Endothelial cell of umbilical vein (primary cell): ENCODE measurements at regions not wholly inside any gene's neighbourhood (a gene's known extent, or its start where the extent isn't known, plus 50 kb on each side); places are given as distances from the start of the nearest gene placed in this dataset.

ENCODE experiments used
- BruUV-seq: library from RNA; stranded (reverse); fragments of 400-500 nt; replicated peaks from 2 replicates; lab custom pipeline; 2021; lab: Mats Ljungman, UMichigan
- CTCF ChIA-PET: fragments of 300-600, 350-600 bp; sonication (Branson Sonifier 250); formaldehyde crosslinking; loops from one replicate; lab custom pipeline; 2021; ENCODE audit warnings: antibody characterized with exemption, inconsistent platforms; lab: Charles Lee
- POLR2A ChIA-PET: fragments of 300-600, 350-600 bp; sonication (Branson Sonifier 250); formaldehyde crosslinking; loops from one replicate; lab custom pipeline; 2021; ENCODE audit warnings: antibody characterized with exemption, inconsistent platforms; lab: Charles Lee
- DNase-seq: peaks from one replicate; pipeline ENCODE4 v3.0.0-alpha.2; 2011; ENCODE audit warnings: low read depth, low spot score
- FAIRE-seq: peaks from 2 replicates; lab custom pipeline; 2011; peaks lifted over from hg19 to GRCh38; lab: Jason Lieb, UNC
- H2AFZ ChIP-seq: 2 replicates; pipeline ENCODE4 v1.6.0; 2012; ENCODE audit warnings: low read depth, low read length, control low read depth, inconsistent platforms
- H3K27ac ChIP-seq: 2 replicates; pipeline ENCODE4 v1.5.1; 2011; ENCODE audit warnings: low read depth, mild to moderate bottlenecking, control low read depth, low read length, moderate library complexity; ENCODE audit not compliant: insufficient read depth
- H3K27me3 ChIP-seq, 2 experiments: 2 replicates each; pipeline versions ENCODE4 v1.6.0 to v1.6.1; 2011; ENCODE audit warnings: low read length in 2 of 2, mixed read lengths in 1 of 2; ENCODE audit not compliant: control insufficient read depth in 2 of 2, insufficient read depth in 2 of 2
- H3K36me3 ChIP-seq, 2 experiments: 2 replicates in 1 of 2; 3 replicates in 1 of 2; pipeline ENCODE4 v1.5.1; 2011; ENCODE audit warnings: low read length in 2 of 2, mild to moderate bottlenecking in 1 of 2, moderate library complexity in 1 of 2; ENCODE audit not compliant: control insufficient read depth in 2 of 2, insufficient read depth in 2 of 2; ENCODE audit errors: extremely low read depth in 1 of 2
- H3K4me1 ChIP-seq: 3 replicates; pipeline ENCODE4 v1.5.1; 2011; ENCODE audit warnings: mild to moderate bottlenecking, low read length; ENCODE audit not compliant: control insufficient read depth, insufficient read depth; ENCODE audit errors: extremely low read depth
- H3K4me2 ChIP-seq: 2 replicates; pipeline ENCODE4 v1.6.1; 2011; ENCODE audit warnings: low read length, control low read depth, mixed read lengths; ENCODE audit not compliant: insufficient read depth
- H3K4me3 ChIP-seq, 3 experiments: fragments of 200-600 bp in 1 of 3; sonication (generic), shearing (Covaris generic) in 1 of 3; replicated peaks in 1 of 3; 2 replicates each; pipeline ENCODE4 v1.5.1; 2011 to 2016; ENCODE audit warnings: control low read depth in 3 of 3, low read length in 3 of 3, mild to moderate bottlenecking in 2 of 3, inconsistent platforms in 1 of 3, low read depth in 1 of 3, moderate library complexity in 1 of 3; ENCODE audit not compliant: insufficient read depth in 1 of 3
- H3K79me2 ChIP-seq: 2 replicates; pipeline ENCODE4 v1.6.0; 2012; ENCODE audit warnings: low read length, inconsistent platforms; ENCODE audit not compliant: control insufficient read depth, insufficient read depth
- H3K9ac ChIP-seq: replicated peaks from 2 replicates; pipeline ENCODE3; 2011; ENCODE audit warnings: low read length, control low read depth; ENCODE audit not compliant: insufficient read depth; ENCODE audit errors: extremely low read depth
- H3K9me1 ChIP-seq: replicated peaks from 3 replicates; pipeline ENCODE4 v1.6.0; 2011; ENCODE audit warnings: mild to moderate bottlenecking, low read length; ENCODE audit not compliant: control insufficient read depth, insufficient read depth; ENCODE audit errors: extremely low read depth
- H3K9me3 ChIP-seq: replicated peaks from 2 replicates; pipeline ENCODE4 v1.5.1; 2012; ENCODE audit warnings: low read length, inconsistent platforms; ENCODE audit not compliant: control insufficient read depth, insufficient read depth
- H4K20me1 ChIP-seq: replicated peaks from 2 replicates; pipeline ENCODE3; 2011; ENCODE audit warnings: mild to moderate bottlenecking, low read length; ENCODE audit not compliant: control insufficient read depth, insufficient read depth; ENCODE audit errors: extremely low read depth
- CTCF ChIP-seq, 2 donors: IDR thresholded peaks; 1 replicate in 1 of 2; 2 replicates in 1 of 2; pipeline ENCODE4 v1.5.1; 2011; ENCODE audit warnings: low read length in 2 of 2, mild to moderate bottlenecking in 2 of 2, moderate library complexity in 2 of 2, control low read depth in 1 of 2, inconsistent platforms in 1 of 2, low read depth in 1 of 2; ENCODE audit not compliant: insufficient read depth in 1 of 2; ENCODE audit errors: extremely low read depth in 1 of 2
- EZH2 ChIP-seq: IDR thresholded peaks from 2 replicates; pipeline ENCODE4 v1.6.1; 2012; ENCODE audit warnings: borderline replicate concordance, low read depth, mild to moderate bottlenecking, moderate library complexity, low read length, inconsistent platforms; ENCODE audit not compliant: severe bottlenecking
- FOS ChIP-seq: IDR thresholded peaks from 2 replicates; pipeline ENCODE4 v1.6.1; 2011; ENCODE audit warnings: mild to moderate bottlenecking, low read length, moderate library complexity, borderline replicate concordance; ENCODE audit not compliant: insufficient read depth
- GATA2 ChIP-seq: IDR thresholded peaks from 2 replicates; pipeline ENCODE4 v1.7.0; 2011; ENCODE audit warnings: low read depth, mild to moderate bottlenecking, moderate library complexity, mixed read lengths, low read length; ENCODE audit not compliant: insufficient read length, insufficient read depth
- JUN ChIP-seq: IDR thresholded peaks from 2 replicates; pipeline ENCODE4 v1.6.1; 2011; ENCODE audit warnings: borderline replicate concordance, low read depth; ENCODE audit not compliant: insufficient read length, insufficient read depth
- MAX ChIP-seq: IDR thresholded peaks from 2 replicates; pipeline ENCODE4 v1.6.1; 2011; ENCODE audit not compliant: insufficient read depth, insufficient read length
- MYC ChIP-seq: IDR thresholded peaks from one replicate; pipeline ENCODE4 v1.6.1; 2011; ENCODE audit warnings: mild to moderate bottlenecking, low read depth, low read length
- POLR2A ChIP-seq: IDR thresholded peaks from 2 replicates; pipeline ENCODE4 v1.6.1; 2012; ENCODE audit warnings: low read depth, mild to moderate bottlenecking, control low read depth, low read length
- POLR2AphosphoS5 ChIP-seq: IDR thresholded peaks from 2 replicates; pipeline ENCODE4 v1.6.1; 2012; ENCODE audit warnings: low read depth, mild to moderate bottlenecking, control low read depth, low read length, moderate library complexity; ENCODE audit not compliant: insufficient read depth
- dilution Hi-C: fragments of 300-500 bp; cut with MboI; formaldehyde crosslinking; loops from one replicate; pipeline ENCODE4 v1.15.0; 2019; ENCODE audit warnings: low sequenced_read_pairs; ENCODE audit not compliant: extremely low pct_ligation_motif_present
- intact Hi-C: fragments of 100-400 bp; cut with micrococcal nuclease; formaldehyde crosslinking; loops from one replicate; pipeline ENCODE4 v1.10.0; 2022

GRCh38 chr4:152168987-152169616 lies 366.8 kb downstream of the FBXW7 start:
- Histone ChIP-seq H3K9me1 (no peaks in the 10 kb centered on the region), H3K27me3 (peaks cover 4 to 6% of the 10 kb centered on the region in 2 experiments), H3K4me3 (no peak overlapping the region), H3K27ac (no peak overlapping the region), H3K79me2 (no peaks in the 10 kb centered on the region), H3K9ac (no peak overlapping the region), H3K4me2 (no peak overlapping the region), H4K20me1 (no peaks in the 10 kb centered on the region), H3K4me1 (no peaks in the 10 kb centered on the region), H3K9me3 (no peaks in the 10 kb centered on the region), H3K36me3 (no peaks in the 10 kb centered on the region), H2AFZ (no peak overlapping the region)
- TF ChIP-seq POLR2AphosphoS5 (no peak), FOS (no peak), MAX (no peak), JUN (no peak), EZH2 (no peak), MYC (no peak), CTCF (IDR thresholded peaks at IDR 0.05; ENCODE audit: extremely low read depth in 1 of 2, insufficient read depth in 1 of 2, low read depth in 1 of 2, low read length in 2 of 2) (no peak), POLR2A (no peak), GATA2 (no peak)
- CTCF ChIA-PET = no interaction called here
- dilution Hi-C loops = no loop called here
- DNase-seq = no peak
- intact Hi-C loops = no loop called here
- BruUV-seq = no TSS peak
- POLR2A ChIA-PET = interaction anchor here (0.5 kb wide), 1 partner anchor 192 kb away, joined by 3 read pairs; no protein-coding TSS in a partner anchor
- FAIRE-seq = no peak
